Erythroblast (primary cell): ENCODE measurements at regions not wholly inside any gene's neighbourhood (a gene's known extent, or its start where the extent isn't known, plus 50 kb on each side); places are given as distances from the start of the nearest gene placed in this dataset.

Experiments
- GATA1 ChIP-seq: IDR thresholded peaks from 2 replicates; pipeline ENCODE4 v1.6.1; 2011; ENCODE audit warnings: low read depth, mild to moderate bottlenecking, control low read depth, low read length, moderate library complexity
- POLR2A ChIP-seq: IDR thresholded peaks from 2 replicates; pipeline ENCODE4 v1.6.1; 2011; ENCODE audit warnings: mild to moderate bottlenecking, low read length

DNA sequence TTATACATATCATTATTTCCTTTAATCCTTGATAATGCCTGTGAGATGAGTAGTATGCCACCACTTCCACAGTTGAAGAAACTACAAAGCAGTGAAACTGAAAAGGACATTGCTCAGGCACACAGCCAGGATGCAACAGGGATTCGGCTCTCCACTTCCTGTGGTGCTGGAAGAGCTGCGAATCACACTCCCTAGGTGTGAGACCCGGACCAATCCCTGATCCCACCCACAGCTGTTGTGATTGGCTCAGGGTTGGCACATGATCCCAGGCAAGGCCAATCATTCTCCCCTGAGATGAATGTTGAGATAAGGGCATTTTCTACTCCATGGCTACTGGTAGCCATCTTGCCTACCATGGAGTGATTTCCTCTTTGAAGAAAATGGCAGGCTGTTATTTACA is 218.2 kb downstream of the TMEM114 start:
- TF ChIP-seq POLR2A (no peak), GATA1 (no peak)
